HEK293T (cell line): ENCODE measurements at regions not wholly inside any gene's neighbourhood (a gene's known extent, or its start where the extent isn't known, plus 50 kb on each side); places are given as distances from the start of the nearest gene placed in this dataset.

Experiments used
- ARNT ChIP-seq: fragments of 450-650 bp; IDR thresholded peaks from 2 replicates; pipeline ENCODE4 v1.6.1; 2017; ENCODE audit warnings: mild to moderate bottlenecking
- BHLHE40 ChIP-seq: fragments of 450-650 bp; IDR thresholded peaks from 2 replicates; pipeline ENCODE4 v1.6.1; 2016; ENCODE audit warnings: mild to moderate bottlenecking, moderate library complexity, borderline replicate concordance
- ELF4 ChIP-seq: fragments of 450-650 bp; IDR thresholded peaks from 2 replicates; pipeline ENCODE4 v1.6.1; 2017; ENCODE audit warnings: antibody characterized with exemption
- FOXA1 ChIP-seq: fragments of 450-650 bp; IDR thresholded peaks from 2 replicates; pipeline ENCODE4 v1.6.1; 2016; ENCODE audit warnings: mild to moderate bottlenecking
- FOXK2 ChIP-seq: fragments of 450-650 bp; IDR thresholded peaks from 2 replicates; pipeline ENCODE4 v1.6.1; 2016; ENCODE audit warnings: mild to moderate bottlenecking
- FOXM1 ChIP-seq: fragments of 450-650 bp; IDR thresholded peaks from 2 replicates; pipeline ENCODE4 v1.6.1; 2017; ENCODE audit warnings: mild to moderate bottlenecking, borderline replicate concordance
- HDGF ChIP-seq: fragments of 450-650 bp; IDR thresholded peaks from 2 replicates; pipeline ENCODE4 v1.6.1; 2017; ENCODE audit warnings: antibody characterized with exemption, borderline replicate concordance
- L3MBTL2 ChIP-seq: fragments of 450-650 bp; conservative IDR thresholded peaks from 2 replicates; pipeline ENCODE4 v1.6.1; 2016; ENCODE audit warnings: mild to moderate bottlenecking
- LEF1 ChIP-seq: fragments of 450-650 bp; IDR thresholded peaks from 2 replicates; pipeline ENCODE4 v1.6.1; 2017; ENCODE audit warnings: mild to moderate bottlenecking, borderline replicate concordance
- SP1 ChIP-seq: fragments of 450-650 bp; IDR thresholded peaks from 2 replicates; pipeline ENCODE4 v1.6.1; 2017
- SUZ12 ChIP-seq: fragments of 450-650 bp; IDR thresholded peaks from 2 replicates; pipeline ENCODE4 v1.6.1; 2016; ENCODE audit warnings: mild to moderate bottlenecking
- ZNF384 ChIP-seq: fragments of 450-650 bp; IDR thresholded peaks from 2 replicates; pipeline ENCODE4 v1.6.1; 2016
- TF ChIP-seq, protein P1 (sequence below): fragments of 450-650 bp; IDR thresholded peaks from 2 replicates; pipeline ENCODE4 v1.6.1; 2016

DNA sequence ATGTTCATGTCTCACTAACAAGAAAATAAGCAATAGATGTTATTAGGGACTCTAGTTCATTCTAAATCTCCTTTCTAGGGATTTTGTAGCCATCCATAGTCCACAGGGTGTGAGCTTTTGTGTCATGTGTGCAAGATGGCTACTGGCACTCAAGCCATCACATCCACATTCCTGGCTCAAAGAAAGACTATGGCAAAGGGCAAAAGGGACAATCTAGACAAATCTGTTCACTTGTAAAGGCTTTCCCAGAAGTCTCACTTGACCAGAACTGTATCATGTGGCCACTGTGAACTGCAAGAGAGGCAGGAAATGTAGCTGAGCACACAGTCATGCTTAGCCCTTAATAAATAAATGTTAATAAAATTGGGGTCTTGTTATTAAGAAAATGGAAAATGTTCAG, 212.6 kb upstream of the EXOC2 start:
- TF ChIP-seq SUZ12 = no peak
- TF ChIP-seq ZNF384 = no peak
- no peak for TF ChIP-seq ELF4
- TF ChIP-seq BHLHE40 = no peak
- TF ChIP-seq, protein P1, sequence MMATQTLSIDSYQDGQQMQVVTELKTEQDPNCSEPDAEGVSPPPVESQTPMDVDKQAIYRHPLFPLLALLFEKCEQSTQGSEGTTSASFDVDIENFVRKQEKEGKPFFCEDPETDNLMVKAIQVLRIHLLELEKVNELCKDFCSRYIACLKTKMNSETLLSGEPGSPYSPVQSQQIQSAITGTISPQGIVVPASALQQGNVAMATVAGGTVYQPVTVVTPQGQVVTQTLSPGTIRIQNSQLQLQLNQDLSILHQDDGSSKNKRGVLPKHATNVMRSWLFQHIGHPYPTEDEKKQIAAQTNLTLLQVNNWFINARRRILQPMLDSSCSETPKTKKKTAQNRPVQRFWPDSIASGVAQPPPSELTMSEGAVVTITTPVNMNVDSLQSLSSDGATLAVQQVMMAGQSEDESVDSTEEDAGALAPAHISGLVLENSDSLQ = no peak
- no peak for TF ChIP-seq ARNT
- TF ChIP-seq SP1 = no peak
- no peak for TF ChIP-seq FOXM1
- TF ChIP-seq FOXK2 = no peak
- no peak for TF ChIP-seq HDGF
- TF ChIP-seq LEF1 = no peak
- TF ChIP-seq L3MBTL2 = no peak
- TF ChIP-seq FOXA1 = no peak
